T47D (cell line): ENCODE measurements at regions not wholly inside any gene's neighbourhood (a gene's known extent, or its start where the extent isn't known, plus 50 kb on each side); places are given as distances from the start of the nearest gene placed in this dataset.
"Not testable (repeated sequence)": the region's sequence is repeated elsewhere in the genome, so short reads cannot be mapped to it uniquely, and the experiment has no call there.

Experiments used
- DNase-seq, 2 experiments: peaks; one replicate each; pipeline versions ENCODE4 v3.0.0 to v3.0.0-alpha.2; 2011 to 2012; ENCODE audit warnings: low read depth in 1 of 2, low spot score in 1 of 2
- JUND ChIP-seq: IDR thresholded peaks from 2 replicates; pipeline ENCODE4 v1.6.1; 2012; ENCODE audit warnings: low read depth
- in situ Hi-C: cut with HindIII; loops from 2 replicates; pipeline ENCODE4 v1.10.0; 2016; ENCODE audit warnings: low sequenced_read_pairs, low pct_unique_long_range_greater_than_20kb

DNA sequence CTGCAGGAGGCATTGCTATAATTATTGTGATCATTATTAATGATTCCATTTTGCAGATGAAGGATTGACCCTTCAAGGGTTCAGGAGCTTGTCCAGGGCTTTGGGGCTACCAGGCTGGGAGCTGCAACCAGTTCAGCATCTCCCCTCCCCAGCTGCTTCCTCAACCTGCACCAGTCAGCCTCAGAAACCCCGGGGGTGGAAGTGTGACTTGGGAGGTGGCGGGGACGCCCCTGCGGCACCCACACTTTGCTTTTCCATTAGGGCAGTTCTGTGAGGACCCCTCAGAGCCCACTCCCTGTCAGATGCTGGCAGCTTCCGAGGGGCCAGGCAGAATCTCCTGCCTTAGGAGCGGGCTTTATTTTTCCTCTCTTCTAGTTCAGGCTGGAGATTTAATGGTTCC lies 85.6 kb downstream of the OLFM1 start:
- TF ChIP-seq JUND = no peak
- DNase-seq = no peak
- in situ Hi-C loops = no loop called here

DNA sequence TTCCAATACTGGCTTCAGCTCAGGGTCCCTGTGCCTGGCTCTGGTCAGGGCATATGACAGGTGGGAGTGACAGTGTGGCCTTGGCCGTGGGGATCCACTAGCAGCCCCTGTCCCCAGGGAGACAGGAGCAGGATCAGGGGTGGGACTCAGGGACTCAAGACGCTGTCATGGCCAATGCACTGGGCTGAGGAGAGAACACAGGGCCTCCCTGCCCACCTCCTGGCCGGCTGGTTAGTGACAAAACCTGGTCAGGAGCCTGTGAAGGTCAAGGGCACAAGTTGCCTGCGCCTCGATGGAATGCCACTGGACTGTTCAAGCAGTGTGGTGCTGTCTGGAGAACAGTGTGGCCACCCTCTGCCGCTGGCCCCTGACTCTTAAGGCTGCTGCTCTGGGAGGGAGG lies 86.8 kb downstream of the OLFM1 start:
- in situ Hi-C loops = no loop called here
- DNase-seq = no peak
- no peak for TF ChIP-seq JUND

DNA sequence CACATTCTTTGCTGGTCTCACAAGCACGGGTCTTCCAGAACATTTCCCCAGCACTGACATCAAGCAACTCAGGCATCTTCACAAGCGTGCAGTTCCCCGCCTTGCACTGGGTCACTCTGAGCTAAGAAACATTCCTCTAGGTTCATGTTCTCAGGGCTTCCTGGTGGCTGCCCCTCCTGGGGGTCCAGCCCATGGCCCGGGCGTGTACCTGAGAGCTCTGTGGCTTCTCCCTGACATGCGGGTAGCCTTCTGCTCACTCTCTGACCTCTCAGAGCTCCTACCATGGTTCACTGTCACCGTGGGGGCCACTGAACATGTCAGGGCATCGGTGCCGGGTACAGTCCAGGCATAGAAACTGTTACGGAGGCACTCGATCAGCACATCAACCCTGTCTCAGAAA lies 87.5 kb downstream of the OLFM1 start:
- in situ Hi-C loops = no loop called here
- TF ChIP-seq JUND = no peak

DNA sequence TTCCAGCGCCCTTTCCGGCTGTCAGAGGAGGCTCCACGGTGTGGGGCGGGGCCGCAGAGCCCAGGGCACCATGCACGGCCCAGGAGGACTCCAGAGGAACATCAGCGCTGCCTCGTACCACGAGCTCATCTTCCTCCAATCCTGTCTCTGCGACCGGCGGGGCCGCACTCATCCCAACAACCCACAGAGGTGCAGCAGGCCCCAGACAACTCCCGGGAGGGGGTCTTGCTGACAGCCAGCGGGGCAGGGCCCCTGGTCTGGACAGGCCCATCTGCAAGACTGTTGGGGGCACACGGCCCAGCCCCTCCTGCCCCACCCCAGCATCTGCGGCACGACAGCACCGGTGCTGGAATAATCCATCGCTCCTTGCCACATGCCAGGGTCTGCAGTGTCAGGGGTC lies 88.8 kb downstream of the OLFM1 start:
- DNase-seq = no peak
- TF ChIP-seq JUND = no peak
- in situ Hi-C loops = no loop called here

More for the DNA sequence above, 87.5 kb downstream of the OLFM1 start:
- DNase-seq = no peak

DNA sequence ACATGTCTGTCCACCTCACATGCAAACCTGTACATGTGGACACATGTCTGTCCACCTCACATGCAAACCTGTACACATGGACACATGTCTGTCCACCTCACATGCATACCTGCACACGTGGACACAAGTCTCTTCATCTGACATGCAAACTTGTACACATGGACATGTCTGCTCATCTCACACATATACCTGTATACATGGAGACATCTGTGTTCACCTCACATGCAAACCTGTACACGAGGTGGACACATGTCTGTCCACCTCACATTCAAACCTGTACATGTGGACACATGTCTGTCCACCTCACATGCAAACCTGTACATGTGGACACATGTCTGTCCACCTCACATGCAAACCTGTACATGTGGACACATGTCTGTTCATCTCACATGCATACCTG lies 90.1 kb downstream of the OLFM1 start:
- in situ Hi-C loops, DNase-seq: not testable (repeated sequence)

DNA sequence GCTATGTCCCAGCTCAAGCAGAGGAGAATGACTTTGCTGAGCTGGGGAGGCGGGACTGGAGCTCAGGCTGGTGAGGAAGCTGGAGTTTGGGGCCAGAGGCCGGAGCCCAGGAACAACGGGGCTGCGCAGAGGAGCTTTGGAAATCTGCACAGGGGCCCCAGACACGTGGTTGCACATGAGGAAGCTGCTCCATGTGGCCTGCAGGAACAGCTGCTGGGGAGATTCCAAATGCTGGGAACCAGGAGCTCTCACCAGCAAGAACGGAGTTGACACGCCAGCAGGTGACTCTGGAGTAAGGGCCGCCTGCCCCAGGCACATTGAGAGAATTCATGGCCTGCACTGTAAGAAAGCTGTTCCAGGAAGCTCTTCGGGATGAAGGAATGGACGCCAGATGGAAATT lies 91.0 kb downstream of the OLFM1 start:
- in situ Hi-C loops = no loop called here
- DNase-seq = no peak
- TF ChIP-seq JUND = no peak

DNA sequence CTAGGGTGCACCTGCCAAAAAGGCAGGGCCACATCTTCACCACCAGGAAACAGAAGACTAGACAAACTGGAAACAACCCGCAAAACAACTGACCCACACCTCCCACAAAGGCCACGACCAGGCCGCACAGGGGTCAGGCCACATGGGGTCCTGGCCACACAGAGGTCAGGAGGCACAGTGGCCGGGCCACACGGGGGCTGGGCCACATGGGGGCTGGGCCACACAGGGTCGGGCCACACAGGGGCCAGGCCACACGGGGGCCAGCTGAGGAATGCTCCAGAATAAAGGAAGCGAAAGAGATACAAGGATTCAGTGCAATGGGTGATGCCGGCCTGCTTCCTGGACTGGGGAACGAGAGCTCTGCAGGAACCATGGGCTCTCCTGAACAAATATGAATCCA lies 91.6 kb downstream of the OLFM1 start:
- in situ Hi-C loops = no loop called here
- TF ChIP-seq JUND = no peak
- DNase-seq = no peak

DNA sequence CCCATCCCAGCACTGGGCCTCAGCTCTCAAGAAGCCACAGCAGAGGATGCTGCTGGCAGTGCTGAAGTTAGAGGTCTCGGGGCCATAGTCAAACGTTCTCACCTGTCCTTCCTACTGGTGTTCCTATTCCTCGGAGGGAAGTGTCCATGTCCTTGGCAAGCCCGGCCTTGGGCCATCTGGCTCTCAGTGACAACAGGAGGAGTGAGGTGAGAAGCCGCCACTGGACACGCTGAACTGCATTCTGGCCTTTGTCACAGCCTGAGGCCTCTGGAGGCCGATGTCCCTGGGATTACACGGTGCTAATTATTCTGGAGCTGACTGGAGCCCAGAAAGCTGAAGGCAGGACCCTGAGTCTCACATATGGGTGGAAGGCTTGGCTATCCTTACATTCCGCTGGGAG lies 92.5 kb downstream of the OLFM1 start:
- TF ChIP-seq JUND = no peak
- in situ Hi-C loops = no loop called here
- no peak for DNase-seq

DNA sequence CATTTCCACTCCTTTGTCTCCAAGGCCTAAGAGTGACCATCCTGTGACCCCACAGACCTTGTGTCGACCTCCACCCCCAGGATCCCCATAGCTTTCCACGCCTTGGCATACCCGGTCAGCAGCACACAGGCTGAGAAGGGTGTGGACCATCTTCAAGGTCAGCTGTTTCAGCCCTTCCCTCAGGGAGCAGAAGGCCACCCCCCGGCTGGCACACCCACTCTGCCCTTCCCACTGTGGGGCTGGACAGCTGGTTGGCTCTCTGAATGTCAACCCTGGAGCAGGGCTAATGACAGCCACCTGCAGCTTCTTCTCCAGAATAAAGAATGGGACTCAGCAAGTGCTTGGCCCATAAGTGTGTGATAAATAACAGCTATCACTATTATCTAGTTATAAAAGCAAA lies 93.1 kb downstream of the OLFM1 start:
- no peak for DNase-seq
- no peak for TF ChIP-seq JUND
- in situ Hi-C loops = no loop called here

DNA sequence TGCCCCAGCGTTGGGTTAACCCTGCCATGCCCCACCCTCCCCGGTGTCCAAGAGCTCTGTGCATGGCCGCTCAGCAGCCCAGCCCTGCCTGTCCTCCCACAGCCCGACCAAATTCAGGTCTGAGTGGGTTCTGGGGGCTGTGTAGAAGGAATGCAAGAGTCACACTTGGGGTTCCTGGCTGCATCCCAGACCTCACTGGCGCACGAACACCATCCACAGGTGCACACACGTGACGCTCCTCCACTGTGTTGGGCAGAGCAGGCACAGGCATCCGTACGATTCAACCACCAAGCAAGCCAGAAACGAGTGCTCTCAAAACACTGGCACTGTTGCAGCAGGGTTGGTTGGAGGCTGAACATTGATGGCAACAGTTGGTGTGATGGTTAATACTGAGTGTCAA lies 93.9 kb downstream of the OLFM1 start:
- TF ChIP-seq JUND = no peak
- in situ Hi-C loops = no loop called here
- no peak for DNase-seq

DNA sequence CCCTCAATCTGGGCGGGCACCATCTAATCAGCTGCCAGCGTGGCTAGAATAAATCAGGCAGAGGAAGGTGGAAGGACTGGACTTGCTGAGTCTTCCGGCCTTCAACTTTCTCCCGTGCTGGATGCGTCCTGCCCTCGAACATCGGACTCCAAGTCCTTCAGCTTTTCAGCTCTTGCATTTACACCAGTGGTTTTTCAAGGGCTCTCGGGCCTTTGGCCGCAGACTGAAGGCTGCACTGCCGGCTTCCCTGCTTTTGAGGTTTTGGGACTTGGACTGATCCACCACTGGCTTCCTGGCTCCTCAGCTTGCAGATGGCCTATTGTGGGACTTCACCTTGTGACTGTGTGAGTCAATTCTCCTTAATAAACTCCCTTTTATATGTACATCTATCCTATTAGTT lies 94.4 kb downstream of the OLFM1 start:
- DNase-seq, in situ Hi-C loops: not testable (repeated sequence)

DNA sequence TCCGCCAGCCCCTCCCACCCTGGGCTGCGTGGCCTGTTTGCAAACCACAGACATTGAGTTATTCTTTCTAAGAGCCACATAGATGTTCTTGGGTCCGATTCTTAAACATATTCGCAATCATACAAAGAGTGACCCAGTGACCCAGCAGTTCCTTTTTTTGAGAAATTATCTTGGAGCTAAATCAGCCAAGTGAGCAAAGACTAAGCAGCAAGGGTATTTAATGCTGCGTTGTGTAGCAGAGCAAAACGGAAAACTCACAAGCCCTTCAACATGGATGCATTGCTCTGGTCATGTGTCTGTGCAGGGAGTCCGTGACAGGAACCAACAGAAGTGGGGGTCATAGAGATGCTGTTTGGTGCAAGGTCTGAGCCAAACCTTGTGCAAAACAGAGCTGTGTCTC lies 95.6 kb downstream of the OLFM1 start:
- no peak for DNase-seq
- in situ Hi-C loops = no loop called here

DNA sequence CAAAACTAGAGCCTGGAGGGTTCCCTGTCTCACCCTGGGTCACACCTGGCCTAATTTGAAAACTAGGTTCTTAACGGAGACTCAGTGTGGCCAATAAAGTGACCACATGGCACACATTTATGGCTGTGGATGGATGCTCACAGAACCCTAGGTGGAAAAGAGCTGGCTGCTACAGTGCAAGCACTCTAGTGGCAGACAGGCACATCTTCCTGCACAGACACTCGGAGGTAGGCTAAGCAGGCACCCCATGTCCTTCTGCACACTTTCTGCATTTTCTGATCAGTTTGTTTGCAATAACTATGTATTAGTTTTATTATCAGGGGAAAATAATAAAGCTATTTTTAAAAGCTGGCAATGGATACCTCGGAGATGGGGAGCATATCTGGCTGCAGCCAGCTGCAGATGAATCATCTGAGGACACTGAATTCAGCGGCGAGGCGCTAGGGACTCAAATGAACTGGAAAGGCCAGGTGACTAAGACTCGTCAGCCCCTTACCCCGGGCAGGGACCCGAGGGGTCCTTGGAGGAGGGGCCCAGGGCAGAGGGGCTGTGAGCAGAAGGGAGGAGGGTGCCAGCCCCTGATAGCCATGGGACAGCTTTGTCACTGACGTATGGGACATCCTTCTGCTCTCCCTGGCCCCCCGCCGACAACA lies 96.2 kb downstream of the OLFM1 start:
- DNase-seq = no peak
- in situ Hi-C loops = no loop called here
- no peak for TF ChIP-seq JUND

More for the DNA sequence above, 95.6 kb downstream of the OLFM1 start:
- no peak for TF ChIP-seq JUND
